ENCODE measurements at regions not wholly inside any gene's neighbourhood (a gene's known extent, or its start where the extent isn't known, plus 50 kb on each side); places are given as distances from the start of the nearest gene placed in this dataset.

- no peak for DNase-seq
- Histone ChIP-seq H3K4me1 (no peaks in the 10 kb centered on the region), H3K36me3 (no peaks in the 10 kb centered on the region), H3K9me3 (peaks cover 0 to 3% (median 0%) of the 10 kb centered on the region in 4 donors), H3K27ac (no peak overlapping the region), H3K4me3 (no peak overlapping the region), H3K27me3 (no peaks in the 10 kb centered on the region)
- intact Hi-C loops (cut with DNase I; ENCODE audit: low total_unique reads) = no loop called here
- 29 to 64% (median 56%) methylated on average over 3 of the region's 3 CpGs for WGBS, 5 donors
- no peak for TF ChIP-seq POLR2AphosphoS5 (IDR thresholded peaks at IDR 0.05)
- no peak for TF ChIP-seq CTCF (IDR thresholded peaks at IDR 0.05)
- no peak for TF ChIP-seq POLR2A (IDR thresholded peaks at IDR 0.05)
- no peak for TF ChIP-seq EP300 (IDR thresholded peaks at IDR 0.05)
Observed at GRCh38 chr7:9498303-9498702, 1064.9 kb downstream of the NXPH1 start.

- H3K4me3 ChIP-seq = no peak overlapping the region
- intact Hi-C loops (cut with DNase I; ENCODE audit: low total_unique reads) = no loop called here
- DNase-seq = no peak
Observed at GRCh38 chr7:9502269-9502668, 1068.9 kb downstream of the NXPH1 start.

GRCh38 chr7:9504678-9505077 lies 1071.3 kb downstream of the NXPH1 start:
- Histone ChIP-seq H3K36me3 (no peaks in the 10 kb centered on the region), H3K9me3 (no peaks in the 10 kb centered on the region), H3K27me3 (no peaks in the 10 kb centered on the region), H3K4me1 (no peaks in the 10 kb centered on the region), H3K4me3 (no peak overlapping the region), H3K27ac (no peak overlapping the region)
- no peak for TF ChIP-seq POLR2A (IDR thresholded peaks at IDR 0.05)
- no peak for TF ChIP-seq CTCF (IDR thresholded peaks at IDR 0.05)
- TF ChIP-seq POLR2AphosphoS5 (IDR thresholded peaks at IDR 0.05) = no peak
- TF ChIP-seq EP300 (IDR thresholded peaks at IDR 0.05) = no peak
- DNase-seq = no peak
- intact Hi-C loops (cut with DNase I; ENCODE audit: low total_unique reads) = no loop called here
- WGBS, 5 donors = 80 to 90% (median 87%) methylated on average over 2 of the region's 2 CpGs

More at GRCh38 chr7:9502269-9502668, 1068.9 kb downstream of the NXPH1 start:
- no peaks in the 10 kb centered on the region for H3K27me3 ChIP-seq
- 82 to 91% (median 87%) methylated on average over 1 of the region's 1 CpG for WGBS, 5 donors
- TF ChIP-seq POLR2A (IDR thresholded peaks at IDR 0.05) (no peak), POLR2AphosphoS5 (IDR thresholded peaks at IDR 0.05) (no peak)
- H3K9me3 ChIP-seq = no peaks in the 10 kb centered on the region
- no peak overlapping the region for H3K27ac ChIP-seq
- H3K36me3 ChIP-seq = no peaks in the 10 kb centered on the region
- no peaks in the 10 kb centered on the region for H3K4me1 ChIP-seq

- Histone ChIP-seq H3K36me3 (no peaks in the 10 kb centered on the region), H3K9me3 (no peaks in the 10 kb centered on the region), H3K4me1 (no peaks in the 10 kb centered on the region), H3K4me3 (no peak overlapping the region), H3K27me3 (no peaks in the 10 kb centered on the region), H3K27ac (no peak overlapping the region)
- intact Hi-C loops (cut with DNase I; ENCODE audit: low total_unique reads) = no loop called here
- TF ChIP-seq POLR2AphosphoS5 (IDR thresholded peaks at IDR 0.05) (no peak), CTCF (IDR thresholded peaks at IDR 0.05) (no peak), EP300 (IDR thresholded peaks at IDR 0.05) (no peak), POLR2A (IDR thresholded peaks at IDR 0.05) (no peak)
- 83 to 94% (median 88%) methylated on average over 2 of the region's 2 CpGs for WGBS, 5 donors
- no peak for DNase-seq
Observed at GRCh38 chr7:9505516-9505915, 1072.1 kb downstream of the NXPH1 start.

- 16 to 39% (median 31%) methylated on average over 3 of the region's 3 CpGs for WGBS, 5 donors
- intact Hi-C loops (cut with DNase I; ENCODE audit: low total_unique reads) = no loop called here
- no peak overlapping the region for H3K27ac ChIP-seq
- peak in 1 of 2 donors; percentile 62 for DNase-seq
- H3K9me3 ChIP-seq = no peaks in the 10 kb centered on the region
- no peaks in the 10 kb centered on the region for H3K36me3 ChIP-seq
- H3K27me3 ChIP-seq = no peaks in the 10 kb centered on the region
- no peak overlapping the region for H3K4me3 ChIP-seq
- no peaks in the 10 kb centered on the region for H3K4me1 ChIP-seq
- TF ChIP-seq EP300 (IDR thresholded peaks at IDR 0.05) = no peak
- TF ChIP-seq CTCF (IDR thresholded peaks at IDR 0.05) = no peak
- no peak for TF ChIP-seq POLR2A (IDR thresholded peaks at IDR 0.05)
- TF ChIP-seq POLR2AphosphoS5 (IDR thresholded peaks at IDR 0.05) = no peak
Observed at GRCh38 chr7:9507290-9507689, 1073.9 kb downstream of the NXPH1 start.
